DND-41 (cell line): ENCODE measurements at regions not wholly inside any gene's neighbourhood (a gene's known extent, or its start where the extent isn't known, plus 50 kb on each side); places are given as distances from the start of the nearest gene placed in this dataset.

ENCODE experiments used
- ATAC-seq: fragments of 200-7000 bp; cut with Tn5 transposase; 3 replicates; pipeline ENCODE4 v1.9.1; 2021; ENCODE audit warnings: low read depth; ENCODE audit not compliant: insufficient read depth
- DNase-seq: peaks from one replicate; pipeline ENCODE4 v3.0.0-alpha.2; 2020
- H2AFZ ChIP-seq: 2 replicates; pipeline ENCODE4 v1.6.0; 2012; ENCODE audit warnings: low read depth, low read length
- H3K27ac ChIP-seq: 2 replicates; pipeline ENCODE4 v1.5.1; 2012; ENCODE audit warnings: low read length, inconsistent platforms
- H3K27me3 ChIP-seq: fragments of 200-600 bp; sonication (generic); 2 replicates; pipeline ENCODE4 v1.6.0; 2012; ENCODE audit warnings: low read length, mild to moderate bottlenecking, inconsistent platforms; ENCODE audit not compliant: insufficient read depth, poor library complexity
- H3K36me3 ChIP-seq: 2 replicates; pipeline ENCODE4 v1.5.1; 2012; ENCODE audit warnings: low read length, inconsistent platforms; ENCODE audit not compliant: insufficient read depth
- H3K4me1 ChIP-seq: 2 replicates; pipeline ENCODE4 v1.5.1; 2012; ENCODE audit warnings: mild to moderate bottlenecking, low read length; ENCODE audit not compliant: insufficient read depth
- H3K4me2 ChIP-seq: 2 replicates; pipeline ENCODE4 v1.6.0; 2012; ENCODE audit warnings: mild to moderate bottlenecking, moderate library complexity, low read length, inconsistent platforms; ENCODE audit not compliant: insufficient read depth
- H3K4me3 ChIP-seq, 2 experiments: fragments of 200-600 bp in 1 of 2; shearing (Covaris generic) in 1 of 2; 2 replicates each; pipeline ENCODE4 v1.5.1; 2012 to 2016; ENCODE audit warnings: inconsistent platforms in 2 of 2, low read length in 2 of 2, mild to moderate bottlenecking in 2 of 2, low read depth in 1 of 2, moderate library complexity in 1 of 2
- H3K79me2 ChIP-seq: 2 replicates; pipeline ENCODE4 v1.6.0; 2012; ENCODE audit warnings: low read length, inconsistent platforms; ENCODE audit not compliant: insufficient read depth
- H3K9ac ChIP-seq: 2 replicates; pipeline ENCODE4 v1.6.0; 2012; ENCODE audit warnings: low read depth, mild to moderate bottlenecking, inconsistent platforms, low read length, moderate library complexity
- H3K9me3 ChIP-seq: 2 replicates; pipeline ENCODE4 v1.5.1; 2012; ENCODE audit warnings: low read length, moderate library complexity, mild to moderate bottlenecking, inconsistent platforms; ENCODE audit not compliant: insufficient read depth, severe bottlenecking
- H4K20me1 ChIP-seq: 2 replicates; pipeline ENCODE4 v1.6.0; 2012; ENCODE audit warnings: low read length; ENCODE audit not compliant: insufficient read depth
- CTCF ChIP-seq: IDR thresholded peaks from 2 replicates; pipeline ENCODE4 v1.5.1; 2012; ENCODE audit warnings: borderline replicate concordance, low read length, moderate library complexity, mild to moderate bottlenecking; ENCODE audit not compliant: poor library complexity, severe bottlenecking; ENCODE audit errors: extremely low read depth
- EZH2 ChIP-seq: IDR thresholded peaks from 3 replicates; pipeline ENCODE4 v1.6.1; 2012; ENCODE audit warnings: borderline replicate concordance, low read depth, mild to moderate bottlenecking, moderate library complexity, low read length, inconsistent platforms; ENCODE audit not compliant: severe bottlenecking

GRCh38 chr10:8404721-8405120 is 350.2 kb downstream of the GATA3 start:
- H3K4me2 ChIP-seq = peak overlapping the region; percentile 74
- DNase-seq = peak; percentile 69
- H2AFZ ChIP-seq = peak overlapping the region; percentile 51; the same call in 1 of the 2 replicates

GRCh38 chr10:8405596-8405995 is 351.1 kb downstream of the GATA3 start:
- DNase-seq = no peak
- H3K36me3 ChIP-seq = no peaks in the 10 kb centered on the region
- H3K4me1 ChIP-seq = peaks cover 51% of the 10 kb centered on the region
- TF ChIP-seq CTCF (no peak), EZH2 (no peak)
- ATAC-seq = no peak
- no peak overlapping the region for H3K4me3 ChIP-seq
- peak overlapping the region; percentile 74; the same call in 1 of the 2 replicates for H3K4me2 ChIP-seq
- H3K9ac ChIP-seq = no peak overlapping the region
- H3K27me3 ChIP-seq = no peaks in the 10 kb centered on the region
- H3K9me3 ChIP-seq = no peaks in the 10 kb centered on the region
- no peak overlapping the region for H2AFZ ChIP-seq
- H3K27ac ChIP-seq = peak overlapping the region; percentile 79; the same call in 1 of the 2 replicates
- H3K79me2 ChIP-seq = no peaks in the 10 kb centered on the region
- no peaks in the 10 kb centered on the region for H4K20me1 ChIP-seq

More at GRCh38 chr10:8404721-8405120, 350.2 kb downstream of the GATA3 start:
- H3K36me3 ChIP-seq = no peaks in the 10 kb centered on the region
- peak overlapping the region; percentile 5 to 51; a peak in 3 of 4 replicates for H3K4me3 ChIP-seq
- no peaks in the 10 kb centered on the region for H3K9me3 ChIP-seq
- peak; percentile 80 for ATAC-seq
- H3K4me1 ChIP-seq = peaks cover 51% of the 10 kb centered on the region
- no peak for TF ChIP-seq CTCF
- H3K27ac ChIP-seq = peak overlapping the region; percentile 79
- no peaks in the 10 kb centered on the region for H3K27me3 ChIP-seq
- no peaks in the 10 kb centered on the region for H3K79me2 ChIP-seq
- peak overlapping the region; percentile 55 for H3K9ac ChIP-seq
- H4K20me1 ChIP-seq = no peaks in the 10 kb centered on the region

- H3K27me3 ChIP-seq = no peaks in the 10 kb centered on the region
- H3K9ac ChIP-seq = no peak overlapping the region
- DNase-seq = no peak
- no peak overlapping the region for H2AFZ ChIP-seq
- no peak for ATAC-seq
- peaks cover 32% of the 10 kb centered on the region for H3K4me1 ChIP-seq
- no peaks in the 10 kb centered on the region for H3K9me3 ChIP-seq
- H3K79me2 ChIP-seq = no peaks in the 10 kb centered on the region
- no peak overlapping the region for H3K27ac ChIP-seq
- H3K4me3 ChIP-seq = no peak overlapping the region
- H3K36me3 ChIP-seq = no peaks in the 10 kb centered on the region
- H3K4me2 ChIP-seq = no peak overlapping the region
- no peak for TF ChIP-seq CTCF
- no peak for TF ChIP-seq EZH2
- H4K20me1 ChIP-seq = no peaks in the 10 kb centered on the region
Measured at GRCh38 chr10:8407501-8408021, 353.1 kb downstream of the GATA3 start.
